Astrocyte (in vitro differentiated cells and primary cell): ENCODE measurements at regions not wholly inside any gene's neighbourhood (a gene's known extent, or its start where the extent isn't known, plus 50 kb on each side); places are given as distances from the start of the nearest gene placed in this dataset.
A peak's percentile ranks its signal among the peaks of the same experiment; 100 is the strongest.

Experiments used
- DNase-seq: peaks from one replicate; pipeline ENCODE4 v3.0.0-alpha.2; 2010; ENCODE audit warnings: low read depth
- FAIRE-seq: peaks from 2 replicates; lab custom pipeline; 2011; peaks lifted over from hg19 to GRCh38; lab: Jason Lieb, UNC
- H2AFZ ChIP-seq: 2 replicates; pipeline ENCODE4 v1.6.0; 2012; ENCODE audit warnings: low read depth, low read length, inconsistent platforms
- H3K27ac ChIP-seq: 2 replicates; pipeline ENCODE4 v1.5.1; 2011; ENCODE audit warnings: low read depth, low read length, inconsistent platforms
- H3K27me3 ChIP-seq: 2 replicates; pipeline ENCODE4 v1.6.0; 2011; ENCODE audit warnings: low read length, inconsistent platforms; ENCODE audit not compliant: insufficient read depth
- H3K36me3 ChIP-seq: 2 replicates; pipeline ENCODE4 v1.5.1; 2011; ENCODE audit warnings: low read length, inconsistent platforms; ENCODE audit not compliant: insufficient read depth
- H3K4me1 ChIP-seq: 2 replicates; pipeline ENCODE4 v1.5.1; 2011; ENCODE audit warnings: low read length, inconsistent platforms; ENCODE audit not compliant: insufficient read depth
- H3K4me2 ChIP-seq: 2 replicates; pipeline ENCODE4 v1.6.0; 2012; ENCODE audit warnings: low read length, inconsistent platforms
- H3K4me3 ChIP-seq: 2 replicates; pipeline ENCODE4 v1.5.1; 2011; ENCODE audit warnings: low read depth, mild to moderate bottlenecking, low read length, inconsistent platforms; ENCODE audit not compliant: insufficient read depth
- H3K79me2 ChIP-seq: 2 replicates; pipeline ENCODE4 v1.6.0; 2012; ENCODE audit warnings: mild to moderate bottlenecking, low read length, inconsistent platforms; ENCODE audit not compliant: insufficient read depth
- H3K9ac ChIP-seq: 2 replicates; pipeline ENCODE4 v1.6.0; 2012; ENCODE audit warnings: mild to moderate bottlenecking, low read length, inconsistent platforms
- H3K9me3 ChIP-seq: 2 replicates; pipeline ENCODE4 v1.5.1; 2012; ENCODE audit warnings: low read depth, mild to moderate bottlenecking, low read length, inconsistent platforms; ENCODE audit not compliant: insufficient read depth
- H4K20me1 ChIP-seq: 2 replicates; pipeline ENCODE4 v1.6.0; 2012; ENCODE audit warnings: low read length, inconsistent platforms; ENCODE audit not compliant: insufficient read depth
- H3K27ac Mint-ChIP-seq: one replicate; pipeline ENCODE4 v1.8.0; 2021; ENCODE audit warnings: mild to moderate bottlenecking, mixed read lengths; ENCODE audit not compliant: unreplicated experiment
- H3K27me3 Mint-ChIP-seq: one replicate; pipeline ENCODE4 v1.8.0; 2021; ENCODE audit warnings: low read depth, mixed read lengths; ENCODE audit not compliant: unreplicated experiment
- H3K36me3 Mint-ChIP-seq: one replicate; pipeline ENCODE4 v1.8.0; 2021; ENCODE audit warnings: low read depth, mixed read lengths; ENCODE audit not compliant: unreplicated experiment
- H3K4me1 Mint-ChIP-seq: one replicate; pipeline ENCODE4 v1.8.0; 2021; ENCODE audit warnings: low read depth, mixed read lengths; ENCODE audit not compliant: unreplicated experiment
- H3K4me3 Mint-ChIP-seq: one replicate; pipeline ENCODE4 v1.8.0; 2021; ENCODE audit warnings: mild to moderate bottlenecking, moderate library complexity, mixed read lengths; ENCODE audit not compliant: unreplicated experiment
- H3K9me3 Mint-ChIP-seq: one replicate; pipeline ENCODE4 v1.8.0; 2021; ENCODE audit warnings: mild to moderate bottlenecking, mixed read lengths; ENCODE audit not compliant: unreplicated experiment
- EZH2 ChIP-seq: IDR thresholded peaks from 2 replicates; pipeline ENCODE4 v1.6.1; 2012; ENCODE audit warnings: mild to moderate bottlenecking, low read length, inconsistent platforms; ENCODE audit not compliant: insufficient read depth
- TF ChIP-seq, protein P1 (sequence below): IDR thresholded peaks from 2 replicates; pipeline ENCODE4 v1.5.1; 2011; ENCODE audit warnings: low read depth, mild to moderate bottlenecking, inconsistent platforms, low read length, moderate library complexity; ENCODE audit not compliant: insufficient read depth

DNA sequence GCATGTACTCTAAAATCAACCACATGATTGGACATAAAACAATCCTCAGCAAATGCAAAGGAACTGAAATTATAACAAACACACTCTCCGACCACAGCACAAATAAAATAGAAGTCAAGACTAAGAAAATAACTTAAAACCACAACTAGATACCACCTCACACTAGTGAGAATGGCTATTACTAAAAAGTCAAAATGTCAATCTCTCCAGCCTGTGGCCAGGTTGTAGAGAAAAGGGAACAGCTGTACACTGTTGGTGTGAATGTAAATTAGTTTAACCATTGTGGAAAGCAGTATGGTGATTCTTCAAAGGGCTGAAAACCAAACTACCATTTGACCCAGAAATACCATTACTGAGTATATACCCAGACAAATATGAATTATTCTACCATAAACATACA lies 1025.7 kb upstream of the TENM4 start:
- no peak for FAIRE-seq
- H3K27me3 Mint-ChIP-seq, result peaks cover 4% of the 10 kb centered on the region

DNA sequence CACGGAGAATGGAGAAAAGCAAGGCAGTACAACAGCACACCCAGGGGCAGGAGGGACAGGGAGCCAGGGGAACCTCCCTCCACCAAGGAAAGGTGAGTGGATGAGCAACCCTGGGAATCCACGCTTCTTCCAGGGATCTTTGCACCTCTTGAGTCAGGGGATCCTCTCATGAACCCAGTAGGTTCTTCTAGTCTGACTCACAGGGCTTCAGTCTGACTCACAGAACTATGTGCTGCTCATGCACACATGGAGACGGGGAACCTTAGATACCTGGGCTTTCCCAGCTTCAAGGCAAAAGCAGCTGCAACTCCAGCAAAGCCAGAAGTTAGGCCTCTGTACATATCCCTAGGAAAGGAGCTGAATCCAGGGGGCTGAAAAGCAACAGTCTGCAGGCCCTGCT lies 1021.4 kb upstream of the TENM4 start:
- peak; percentile 4 for DNase-seq
- no peak overlapping the region for H3K27ac Mint-ChIP-seq
- no peak overlapping the region for H3K9ac ChIP-seq
- no peaks in the 10 kb centered on the region for H3K27me3 ChIP-seq
- no peak for FAIRE-seq
- H3K4me1 ChIP-seq, result no peaks in the 10 kb centered on the region
- TF ChIP-seq, protein P1, sequence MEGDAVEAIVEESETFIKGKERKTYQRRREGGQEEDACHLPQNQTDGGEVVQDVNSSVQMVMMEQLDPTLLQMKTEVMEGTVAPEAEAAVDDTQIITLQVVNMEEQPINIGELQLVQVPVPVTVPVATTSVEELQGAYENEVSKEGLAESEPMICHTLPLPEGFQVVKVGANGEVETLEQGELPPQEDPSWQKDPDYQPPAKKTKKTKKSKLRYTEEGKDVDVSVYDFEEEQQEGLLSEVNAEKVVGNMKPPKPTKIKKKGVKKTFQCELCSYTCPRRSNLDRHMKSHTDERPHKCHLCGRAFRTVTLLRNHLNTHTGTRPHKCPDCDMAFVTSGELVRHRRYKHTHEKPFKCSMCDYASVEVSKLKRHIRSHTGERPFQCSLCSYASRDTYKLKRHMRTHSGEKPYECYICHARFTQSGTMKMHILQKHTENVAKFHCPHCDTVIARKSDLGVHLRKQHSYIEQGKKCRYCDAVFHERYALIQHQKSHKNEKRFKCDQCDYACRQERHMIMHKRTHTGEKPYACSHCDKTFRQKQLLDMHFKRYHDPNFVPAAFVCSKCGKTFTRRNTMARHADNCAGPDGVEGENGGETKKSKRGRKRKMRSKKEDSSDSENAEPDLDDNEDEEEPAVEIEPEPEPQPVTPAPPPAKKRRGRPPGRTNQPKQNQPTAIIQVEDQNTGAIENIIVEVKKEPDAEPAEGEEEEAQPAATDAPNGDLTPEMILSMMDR, result no peak
- TF ChIP-seq EZH2, result no peak
- no peaks in the 10 kb centered on the region for H4K20me1 ChIP-seq
- H3K4me3 ChIP-seq, result no peak overlapping the region
- H3K36me3 ChIP-seq, result no peaks in the 10 kb centered on the region
- no peaks in the 10 kb centered on the region for H3K9me3 ChIP-seq
- no peak overlapping the region for H2AFZ ChIP-seq
- H3K36me3 Mint-ChIP-seq, result no peaks in the 10 kb centered on the region
- H3K9me3 Mint-ChIP-seq, result no peaks in the 10 kb centered on the region
- H3K4me3 Mint-ChIP-seq, result no peak overlapping the region
- peaks cover 4% of the 10 kb centered on the region for H3K27me3 Mint-ChIP-seq
- H3K79me2 ChIP-seq, result no peaks in the 10 kb centered on the region
- H3K27ac ChIP-seq, result no peak overlapping the region
- H3K4me2 ChIP-seq, result no peak overlapping the region
- no peaks in the 10 kb centered on the region for H3K4me1 Mint-ChIP-seq

More for the DNA sequence above, 1025.7 kb upstream of the TENM4 start:
- no peak overlapping the region for H3K27ac ChIP-seq
- TF ChIP-seq EZH2, result no peak
- TF ChIP-seq, protein P1, result no peak
- Mint-ChIP-seq H3K9me3 (no peaks in the 10 kb centered on the region), H3K4me3 (no peak overlapping the region), H3K36me3 (no peaks in the 10 kb centered on the region), H3K4me1 (no peaks in the 10 kb centered on the region), H3K27ac (no peak overlapping the region)
- H3K4me3 ChIP-seq, result no peak overlapping the region
- no peak overlapping the region for H2AFZ ChIP-seq
- H3K79me2 ChIP-seq, result no peaks in the 10 kb centered on the region
- H3K27me3 ChIP-seq, result no peaks in the 10 kb centered on the region
- no peaks in the 10 kb centered on the region for H4K20me1 ChIP-seq
- H3K9me3 ChIP-seq, result no peaks in the 10 kb centered on the region
- no peak overlapping the region for H3K4me2 ChIP-seq
- DNase-seq, result no peak
- H3K4me1 ChIP-seq, result no peaks in the 10 kb centered on the region
- H3K9ac ChIP-seq, result no peak overlapping the region
- H3K36me3 ChIP-seq, result no peaks in the 10 kb centered on the region

DNA sequence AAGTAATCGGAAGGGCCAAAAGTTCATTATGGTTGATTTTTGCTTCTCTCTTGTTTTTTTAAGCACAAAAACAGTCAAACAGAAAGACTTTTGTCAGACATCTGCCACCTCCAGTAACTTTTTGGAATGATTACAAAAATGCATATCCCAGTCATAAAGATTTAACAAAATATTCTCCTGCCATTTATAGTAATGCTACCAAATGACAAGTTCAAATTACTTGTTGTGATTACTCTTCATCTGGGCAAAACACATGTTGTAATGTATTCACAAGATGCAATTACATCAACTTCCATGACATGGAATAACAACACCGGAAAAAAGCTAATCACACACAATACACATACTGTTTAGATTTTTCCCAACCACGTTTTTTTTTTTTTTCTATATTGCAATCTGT lies 1017.5 kb upstream of the TENM4 start:
- H3K27ac Mint-ChIP-seq, result no peak overlapping the region
- H3K4me1 Mint-ChIP-seq, result no peaks in the 10 kb centered on the region
- no peaks in the 10 kb centered on the region for H3K9me3 Mint-ChIP-seq
- Histone ChIP-seq H4K20me1 (no peaks in the 10 kb centered on the region), H3K36me3 (no peaks in the 10 kb centered on the region), H3K27ac (no peak overlapping the region), H3K9me3 (no peaks in the 10 kb centered on the region), H3K27me3 (no peaks in the 10 kb centered on the region), H3K4me1 (no peaks in the 10 kb centered on the region), H3K79me2 (no peaks in the 10 kb centered on the region), H3K9ac (no peak overlapping the region), H3K4me3 (no peak overlapping the region), H2AFZ (no peak overlapping the region), H3K4me2 (no peak overlapping the region)
- no peak for FAIRE-seq
- no peak for DNase-seq
- H3K27me3 Mint-ChIP-seq, result no peaks in the 10 kb centered on the region
- TF ChIP-seq EZH2, result no peak
- TF ChIP-seq, protein P1, result no peak
- H3K4me3 Mint-ChIP-seq, result no peak overlapping the region
- no peaks in the 10 kb centered on the region for H3K36me3 Mint-ChIP-seq
